Peyer's patch (tissue), 4 donors: ENCODE measurements at regions not wholly inside any gene's neighbourhood (a gene's known extent, or its start where the extent isn't known, plus 50 kb on each side); places are given as distances from the start of the nearest gene placed in this dataset.

Source experiments
- CTCF ChIP-seq, 6 experiments: fragments of 450-650 bp in 4 of 6; fragments of 200-600 bp in 2 of 6; sonication (generic) in 1 of 6; IDR thresholded peaks; one replicate each; pipeline ENCODE4 v1.5.1; 2017 to 2019; ENCODE audit warnings: antibody characterized with exemption in 6 of 6, mild to moderate bottlenecking in 3 of 6, moderate library complexity in 1 of 6
- POLR2A ChIP-seq, 2 donors: fragments of 450-650 bp; IDR thresholded peaks; one replicate each; pipeline ENCODE4 v1.5.1; 2017; ENCODE audit warnings: antibody characterized with exemption in 2 of 2, mild to moderate bottlenecking in 2 of 2, moderate library complexity in 2 of 2

DNA sequence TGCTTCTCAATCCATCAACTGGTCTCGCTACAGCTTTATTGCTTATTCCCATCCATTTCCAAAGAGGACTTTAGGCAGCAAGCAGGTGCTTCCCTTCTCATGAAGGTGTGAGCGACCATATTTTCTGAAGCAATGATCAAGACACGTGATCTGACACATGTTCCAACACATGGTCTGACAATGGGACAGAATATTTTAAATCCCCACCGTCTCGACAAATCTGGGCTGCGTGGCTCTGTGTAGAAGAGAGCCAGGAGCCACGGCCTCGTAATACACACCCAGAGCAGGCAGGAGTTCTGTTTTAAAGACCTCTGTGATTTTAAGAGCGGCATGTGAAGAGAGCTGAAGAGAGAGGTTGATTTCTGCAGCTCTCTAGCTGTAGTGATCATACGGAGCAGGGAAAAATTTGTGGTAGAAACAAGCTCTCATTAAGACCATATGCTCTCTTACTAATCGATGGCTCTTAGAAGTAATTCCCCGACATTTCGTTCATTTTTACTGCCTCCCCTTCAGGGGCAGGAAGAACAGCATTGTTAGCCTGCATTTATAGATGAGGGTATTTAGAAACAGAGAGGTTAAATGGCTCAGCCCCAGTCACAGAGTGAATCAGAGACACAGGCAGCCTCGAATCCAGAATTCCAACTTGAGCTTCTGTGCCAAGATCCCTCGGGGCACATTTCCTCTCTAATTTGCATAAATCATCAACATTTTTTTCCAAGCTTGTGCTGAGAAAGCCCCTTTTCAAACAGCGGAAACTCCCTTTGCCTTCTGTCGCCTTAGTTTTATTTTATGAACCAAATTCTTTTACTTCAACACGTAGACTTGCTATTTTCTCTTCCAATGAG lies 91.0 kb upstream of the BCOR start:
- TF ChIP-seq CTCF (IDR thresholded peaks at IDR 0.05), result no peak
- no peak for TF ChIP-seq POLR2A (IDR thresholded peaks at IDR 0.05)
